ENCODE measurements at regions not wholly inside any gene's neighbourhood (a gene's known extent, or its start where the extent isn't known, plus 50 kb on each side); places are given as distances from the start of the nearest gene placed in this dataset.

- H3K4me3 ChIP-seq = no peak overlapping the region
- no TSS peak for BruUV-seq (replicated peaks)
- H4K20me1 ChIP-seq (replicated peaks; ENCODE audit: control insufficient read depth, insufficient read depth, low read length) = no peaks in the 10 kb centered on the region
- POLR2A ChIA-PET = interaction anchor here (0.6 to 0.9 kb wide), 2 partner anchors 14 to 292 kb away, joined by 3 read pairs; no protein-coding TSS in a partner anchor
- ATAC-seq (no peak), FAIRE-seq (no peak), DNase-seq (ENCODE audit: extremely low read depth in 1 of 4, low spot score in 3 of 4) (no peak)
- TF ChIP-seq TRIM24 (IDR thresholded peaks at IDR 0.05) = no peak
- no peaks in the 10 kb centered on the region for H3K9me3 ChIP-seq (replicated peaks; ENCODE audit: control insufficient read depth, insufficient read depth, low read depth, low read length)
- intact Hi-C loops (cut with micrococcal nuclease) (no loop called here), in situ Hi-C loops (cut with MboI) (loop anchor here (25.0 kb wide), 1 partner anchor 1037 kb away; no protein-coding TSS in a partner anchor)
- H3K4me1 ChIP-seq (replicated peaks in 1 of 2; ENCODE audit: control insufficient read depth in 2 of 2, insufficient read depth in 2 of 2, low read length in 2 of 2) = no peaks in the 10 kb centered on the region
- H3K9ac ChIP-seq (ENCODE audit: insufficient read depth in 1 of 2, low read depth in 2 of 2, low read length in 2 of 2) = no peak overlapping the region
- H3K36me3 ChIP-seq (ENCODE audit: control insufficient read depth, insufficient read depth, low read length) = no peaks in the 10 kb centered on the region
- no peaks in the 10 kb centered on the region for H3K27me3 ChIP-seq (ENCODE audit: control insufficient read depth in 2 of 2, insufficient read depth in 2 of 2, low read length in 2 of 2)
- H3K4me2 ChIP-seq (ENCODE audit: insufficient read depth, low read length) = no peak overlapping the region
- no peaks in the 10 kb centered on the region for H3K9me1 ChIP-seq (ENCODE audit: control insufficient read depth, insufficient read depth, low read length)
- CTCF ChIA-PET (ENCODE audit: low intra/inter-chr PET ratio) = no interaction called here
- no peak overlapping the region for H3K27ac ChIP-seq (ENCODE audit: extremely low read depth, low read depth, low read length)
- 2% methylated on average over 5 of the region's 5 CpGs for WGBS (ENCODE audit: insufficient coverage, low coverage, missing lambda C conversion rate)
- H2AFZ ChIP-seq (ENCODE audit: low read depth, low read length) = no peak overlapping the region
- no peaks in the 10 kb centered on the region for H3K79me2 ChIP-seq (ENCODE audit: control insufficient read depth, insufficient read depth, low read length)
Observed at GRCh38 chr5:15023846-15024245, 152.3 kb upstream of the ANKH start.

GRCh38 chr5:15023266-15023665, 151.7 kb upstream of the ANKH start:
- Histone ChIP-seq H3K9me1 (ENCODE audit: control insufficient read depth, insufficient read depth, low read length) (no peaks in the 10 kb centered on the region), H3K4me3 (no peak overlapping the region), H4K20me1 (replicated peaks; ENCODE audit: control insufficient read depth, insufficient read depth, low read length) (no peaks in the 10 kb centered on the region), H3K9me3 (replicated peaks; ENCODE audit: control insufficient read depth, insufficient read depth, low read depth, low read length) (no peaks in the 10 kb centered on the region), H3K79me2 (ENCODE audit: control insufficient read depth, insufficient read depth, low read length) (no peaks in the 10 kb centered on the region), H3K9ac (ENCODE audit: insufficient read depth in 1 of 2, low read depth in 2 of 2, low read length in 2 of 2) (no peak overlapping the region), H2AFZ (ENCODE audit: low read depth, low read length) (no peak overlapping the region), H3K4me2 (ENCODE audit: insufficient read depth, low read length) (no peak overlapping the region), H3K27me3 (ENCODE audit: control insufficient read depth in 2 of 2, insufficient read depth in 2 of 2, low read length in 2 of 2) (no peaks in the 10 kb centered on the region), H3K36me3 (ENCODE audit: control insufficient read depth, insufficient read depth, low read length) (no peaks in the 10 kb centered on the region), H3K27ac (ENCODE audit: extremely low read depth, low read depth, low read length) (no peak overlapping the region), H3K4me1 (replicated peaks in 1 of 2; ENCODE audit: control insufficient read depth in 2 of 2, insufficient read depth in 2 of 2, low read length in 2 of 2) (no peaks in the 10 kb centered on the region)
- TF ChIP-seq ZSCAN29 (IDR thresholded peaks at IDR 0.05) = no peak
- no peak for TF ChIP-seq RBM25 (IDR thresholded peaks at IDR 0.05; ENCODE audit: low read depth, low read length, severe bottlenecking)
- TF ChIP-seq HEY1 (CRISPR knock-in tag; IDR thresholded peaks at IDR 0.05; ENCODE audit: borderline replicate concordance) = no peak
- no peak for TF ChIP-seq MXD1 (CRISPR knock-in tag; IDR thresholded peaks at IDR 0.05; ENCODE audit: borderline replicate concordance, poor library complexity, severe bottlenecking)
- TF ChIP-seq SETDB1 (IDR thresholded peaks at IDR 0.05; ENCODE audit: low read length) = no peak
- no peak for TF ChIP-seq MYC (IDR thresholded peaks at IDR 0.05; ENCODE audit: low read depth, low read length)
- TF ChIP-seq MYC (CRISPR knock-in tag; IDR thresholded peaks at IDR 0.05; ENCODE audit: borderline replicate concordance, low read depth) = no peak
- no peak for TF ChIP-seq CTCFL (IDR thresholded peaks at IDR 0.05; ENCODE audit: borderline replicate concordance, insufficient read depth, low read depth, low read length, poor library complexity, severe bottlenecking)
- TF ChIP-seq JUNB (CRISPR knock-in tag; conservative IDR thresholded peaks at IDR 0.05) = no peak
- no peak for TF ChIP-seq MITF (IDR thresholded peaks at IDR 0.05)
- intact Hi-C loops (cut with micrococcal nuclease) (no loop called here), in situ Hi-C loops (cut with MboI) (loop anchor here (25.0 kb wide), 1 partner anchor 1036 kb away; no protein-coding TSS in a partner anchor)
- ATAC-seq (no peak), DNase-seq (ENCODE audit: extremely low read depth in 1 of 4, low spot score in 3 of 4) (no peak), FAIRE-seq (no peak)
- CTCF ChIA-PET (ENCODE audit: low intra/inter-chr PET ratio) = no interaction called here
- POLR2A ChIA-PET = interaction anchor here (0.6 to 0.9 kb wide), 2 partner anchors 14 to 292 kb away, joined by 3 read pairs; no protein-coding TSS in a partner anchor
- WGBS (ENCODE audit: insufficient coverage, low coverage, missing lambda C conversion rate) = 0% methylated on average over 1 of the region's 1 CpG
- BruUV-seq (replicated peaks) = no TSS peak

All from K562 (cell line).